VCaP (cell line): ENCODE measurements at regions not wholly inside any gene's neighbourhood (a gene's known extent, or its start where the extent isn't known, plus 50 kb on each side); places are given as distances from the start of the nearest gene placed in this dataset.
A peak's percentile ranks its signal among the peaks of the same experiment; 100 is the strongest.

Experiments used
- H3K27ac ChIP-seq: fragments of 450-650 bp; 2 replicates; pipeline ENCODE4 v1.5.1; 2017
- CTCF ChIP-seq: fragments of 450-650 bp; conservative IDR thresholded peaks from 2 replicates; pipeline ENCODE4 v1.5.1; 2017; ENCODE audit warnings: mild to moderate bottlenecking, moderate library complexity

DNA sequence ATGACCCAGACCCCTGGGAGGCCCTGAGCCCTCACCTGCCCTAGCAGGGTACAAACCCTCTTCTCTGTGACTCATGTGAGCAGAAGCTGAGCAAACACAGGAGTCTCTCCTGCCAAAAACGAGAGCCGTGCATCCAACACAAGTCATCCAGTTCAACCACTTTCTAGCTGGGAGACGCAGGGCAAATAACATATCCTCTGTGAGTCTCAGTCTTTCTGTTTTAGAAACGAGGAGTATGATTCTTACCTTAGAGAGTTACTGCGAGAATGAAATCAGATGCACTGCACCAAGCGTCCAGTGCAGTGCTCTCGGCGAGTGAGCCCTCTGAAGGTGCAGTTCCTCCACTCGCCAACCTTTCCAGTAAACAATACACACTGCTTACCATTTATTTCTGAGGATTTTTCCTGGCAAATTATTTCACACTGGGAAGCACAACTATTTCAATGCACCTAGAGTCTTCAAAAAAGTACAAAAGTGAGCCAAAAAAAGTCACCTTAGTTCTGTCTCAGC, 331.8 kb upstream of the MYT1L start:
- peak overlapping the region; percentile 97 for H3K27ac ChIP-seq
- peak; percentile 47; the same call in 1 of the 2 replicates for TF ChIP-seq CTCF

GRCh38 chr2:2662037-2662846, 331.2 kb upstream of the MYT1L start:
- H3K27ac ChIP-seq: peak overlapping the region; percentile 97

DNA sequence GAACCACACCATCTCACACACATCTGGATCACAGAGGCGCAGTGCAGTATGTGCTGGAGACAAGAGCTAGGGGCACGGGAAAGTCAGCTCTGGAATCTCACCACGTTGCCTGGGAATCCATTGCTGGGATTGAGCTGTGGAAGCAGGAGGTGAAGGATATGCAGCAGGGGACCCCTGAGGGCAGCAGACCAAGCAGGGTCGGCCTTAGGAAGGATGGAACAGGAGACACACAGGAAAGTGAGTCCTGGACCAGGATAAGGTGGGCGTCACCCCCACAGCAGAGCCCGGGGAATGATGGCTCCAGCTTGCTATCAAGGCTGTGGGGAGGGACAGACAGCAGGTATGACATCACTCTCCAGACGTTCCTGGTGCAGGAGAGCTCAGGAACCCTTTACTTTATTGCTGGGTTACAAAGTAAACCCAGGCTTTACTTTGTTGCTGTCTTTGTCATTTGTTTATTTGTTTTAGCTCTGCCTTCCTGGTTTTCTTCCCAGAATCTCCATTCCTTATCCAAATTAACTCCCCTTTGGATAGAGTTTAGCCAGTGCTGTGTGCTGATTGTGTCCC, 329.8 kb upstream of the MYT1L start:
- peak overlapping the region; percentile 97 for H3K27ac ChIP-seq

More at GRCh38 chr2:2662037-2662846, 331.2 kb upstream of the MYT1L start:
- TF ChIP-seq CTCF: no peak

DNA sequence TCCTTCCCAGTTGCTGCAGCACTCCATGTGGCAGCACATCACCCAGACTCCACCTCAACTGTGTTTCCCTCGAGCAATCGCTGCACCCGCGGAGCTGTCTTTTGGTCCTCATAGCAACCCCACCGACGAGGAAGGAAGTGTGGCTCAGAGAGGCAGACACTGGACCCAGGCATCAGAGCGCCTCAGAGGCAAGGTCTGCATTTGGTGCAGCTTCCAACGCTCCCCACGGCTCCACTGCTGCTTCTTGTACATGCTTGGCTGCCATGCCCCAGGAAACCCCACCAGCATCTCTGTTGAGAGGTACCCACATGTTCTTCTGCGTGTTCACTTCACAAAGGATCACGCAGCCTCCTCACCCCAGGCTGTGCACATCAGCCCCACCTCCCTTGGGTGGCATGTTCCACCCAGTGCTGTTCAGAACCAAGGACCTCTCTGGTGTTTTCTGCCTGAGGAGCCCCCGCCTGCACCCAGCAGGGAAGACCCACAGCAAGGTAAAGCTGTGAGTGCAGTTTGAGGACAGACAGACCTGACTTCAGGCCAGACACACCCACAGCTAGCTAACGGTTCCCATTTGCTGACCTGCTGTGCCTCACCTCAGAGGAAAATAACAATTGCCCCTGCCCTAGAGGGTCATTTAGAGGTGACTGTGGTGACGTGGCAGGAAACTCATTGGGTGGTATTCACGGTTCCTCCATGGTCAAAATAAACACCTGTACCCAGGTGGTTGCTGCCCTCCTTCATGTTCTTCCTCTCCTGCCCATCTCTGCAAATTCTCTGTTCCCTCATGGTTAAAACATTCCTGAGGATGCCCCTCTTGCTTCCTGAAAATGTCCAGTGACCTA, 326.3 kb upstream of the MYT1L start:
- TF ChIP-seq CTCF: no peak
- H3K27ac ChIP-seq: peak overlapping the region; percentile 74

More for the DNA sequence above, 329.8 kb upstream of the MYT1L start:
- TF ChIP-seq CTCF: no peak

DNA sequence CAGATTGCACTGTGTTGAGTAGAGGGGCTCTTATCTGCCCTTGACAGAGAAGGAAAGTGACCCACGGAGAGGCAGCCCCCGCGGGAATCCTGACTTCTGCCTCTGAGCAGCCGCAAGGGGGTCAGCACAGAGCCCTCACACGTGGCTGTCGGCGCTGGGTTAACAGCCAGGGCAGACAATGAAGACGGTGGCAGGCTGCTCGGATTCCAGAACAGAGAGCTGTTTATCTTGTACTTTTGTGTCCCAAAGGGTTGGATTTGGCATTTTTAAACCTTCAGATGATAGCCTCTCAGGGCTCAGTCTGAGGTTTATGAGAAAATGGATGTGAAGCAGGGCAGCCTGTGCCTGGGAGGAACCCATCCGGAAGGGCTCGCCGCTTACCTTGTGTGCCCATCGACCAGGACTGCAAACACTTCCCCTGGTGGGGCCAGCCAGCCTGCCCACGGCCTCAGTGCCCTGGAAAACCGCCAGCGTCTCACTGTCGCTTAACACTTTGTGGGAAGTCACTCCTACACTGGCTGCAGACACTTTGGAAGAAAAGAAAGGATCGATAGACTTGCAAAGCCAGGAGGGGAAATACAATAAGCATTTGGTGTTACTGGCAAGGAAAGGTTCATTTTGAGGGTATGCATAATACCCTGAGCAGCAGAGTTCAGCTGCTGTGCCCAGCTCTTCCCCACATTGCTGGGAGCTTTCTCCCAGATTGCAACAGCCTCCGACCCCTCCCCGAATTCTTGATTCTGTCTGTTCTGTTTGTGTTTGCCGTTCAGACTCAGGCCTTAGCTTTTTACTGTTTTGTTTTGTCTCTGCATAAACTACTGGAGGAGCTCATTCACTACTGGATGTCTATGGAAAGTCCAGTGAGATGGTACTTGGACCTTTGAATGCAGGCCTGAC, 325.3 kb upstream of the MYT1L start:
- peak overlapping the region; percentile 74 for H3K27ac ChIP-seq

More for the DNA sequence above, 325.3 kb upstream of the MYT1L start:
- TF ChIP-seq CTCF: no peak
